ENCODE measurements at regions not wholly inside any gene's neighbourhood (a gene's known extent, or its start where the extent isn't known, plus 50 kb on each side); places are given as distances from the start of the nearest gene placed in this dataset.

- TF ChIP-seq CTCF (conservative IDR thresholded peaks at IDR 0.05 in 1 of 2, IDR thresholded peaks at IDR 0.05 in 1 of 2; ENCODE audit: extremely low read depth in 1 of 2, insufficient read depth in 1 of 2, low read depth in 1 of 2, low read length in 2 of 2) (no peak), EZH2 (IDR thresholded peaks at IDR 0.05; ENCODE audit: borderline replicate concordance, low read length) (no peak)
These were observed 384.4 kb downstream of the FGF9 start for GRCh38 chr13:22055259-22055658.

Measured in mammary epithelial cell (primary cell).